Stimulated activated naive CD8-positive, alpha-beta T cell treated with anti-CD3 and anti-CD28 coated beads, Interleukin-15, amount 100 ng/mL, for 72 hours (primary cell): ENCODE measurements at regions not wholly inside any gene's neighbourhood (a gene's known extent, or its start where the extent isn't known, plus 50 kb on each side); places are given as distances from the start of the nearest gene placed in this dataset.

Experiments used
- ATAC-seq: fragments of 150-1000 bp; cut with Tn5 transposase; 2 replicates; pipeline ENCODE4 v1.10.0; 2021; ENCODE audit warnings: mild to moderate bottlenecking, moderate library complexity
- DNase-seq, 2 donors: peaks; one replicate each; pipeline ENCODE4 v3.0.0; 2021 to 2022
- H3K27ac Mint-ChIP-seq, 2 donors: one replicate each; pipeline ENCODE4 v1.8.0; 2022; ENCODE audit warnings: mild to moderate bottlenecking in 2 of 2, mixed read lengths in 2 of 2, moderate library complexity in 2 of 2
- H3K27me3 Mint-ChIP-seq: one replicate; pipeline ENCODE4 v1.8.0; 2022; ENCODE audit warnings: mixed read lengths
- H3K4me1 Mint-ChIP-seq: one replicate; pipeline ENCODE4 v1.8.0; 2022; ENCODE audit warnings: mild to moderate bottlenecking, mixed read lengths
- H3K4me3 Mint-ChIP-seq, 2 donors: one replicate each; pipeline ENCODE4 v1.8.0; 2022; ENCODE audit warnings: mild to moderate bottlenecking in 2 of 2, mixed read lengths in 2 of 2, moderate library complexity in 1 of 2
- H3K9me3 Mint-ChIP-seq, 2 donors: one replicate each; pipeline ENCODE4 v1.8.0; 2022; ENCODE audit warnings: mixed read lengths in 2 of 2

DNA sequence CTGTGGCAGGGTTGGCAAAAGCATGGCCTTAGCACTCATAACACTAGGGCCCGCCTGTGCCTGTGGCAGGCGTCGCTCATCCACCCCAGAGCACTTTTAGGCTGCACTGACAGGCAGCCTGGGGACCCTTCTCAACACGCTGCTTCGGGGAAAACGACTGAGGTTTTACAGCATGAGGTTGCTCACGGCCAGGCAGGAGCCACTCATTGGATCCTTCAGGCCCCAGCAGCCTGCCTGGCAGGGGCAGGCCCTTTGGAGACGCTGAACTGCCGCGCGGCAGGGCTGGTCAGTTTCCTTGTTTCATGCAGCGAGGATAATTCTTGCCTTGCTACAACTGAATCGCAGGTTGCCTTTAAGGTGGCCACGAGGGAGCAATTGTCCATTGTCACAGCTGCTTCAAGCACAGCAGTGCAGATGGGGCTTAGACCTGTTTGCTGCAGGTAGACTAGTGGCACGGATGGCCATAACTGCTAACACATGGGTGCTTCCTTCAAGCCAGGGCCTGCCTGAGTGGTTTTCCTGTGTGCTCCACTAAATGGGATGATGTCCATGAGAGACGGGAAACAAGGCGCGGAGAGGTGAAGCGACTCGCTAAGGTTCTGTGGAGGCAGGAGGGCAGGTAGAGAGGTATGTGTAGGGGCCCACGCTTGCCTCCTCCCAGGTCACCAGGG is 49.9 kb upstream of the HS6ST1 start:
- peaks cover 18% of the 10 kb centered on the region for H3K4me1 Mint-ChIP-seq
- H3K27me3 Mint-ChIP-seq = peaks cover 66% of the 10 kb centered on the region
- DNase-seq (no peak), ATAC-seq (no peak)
- no peak overlapping the region for H3K4me3 Mint-ChIP-seq
- H3K9me3 Mint-ChIP-seq = no peaks in the 10 kb centered on the region
- H3K27ac Mint-ChIP-seq = no peak overlapping the region

DNA sequence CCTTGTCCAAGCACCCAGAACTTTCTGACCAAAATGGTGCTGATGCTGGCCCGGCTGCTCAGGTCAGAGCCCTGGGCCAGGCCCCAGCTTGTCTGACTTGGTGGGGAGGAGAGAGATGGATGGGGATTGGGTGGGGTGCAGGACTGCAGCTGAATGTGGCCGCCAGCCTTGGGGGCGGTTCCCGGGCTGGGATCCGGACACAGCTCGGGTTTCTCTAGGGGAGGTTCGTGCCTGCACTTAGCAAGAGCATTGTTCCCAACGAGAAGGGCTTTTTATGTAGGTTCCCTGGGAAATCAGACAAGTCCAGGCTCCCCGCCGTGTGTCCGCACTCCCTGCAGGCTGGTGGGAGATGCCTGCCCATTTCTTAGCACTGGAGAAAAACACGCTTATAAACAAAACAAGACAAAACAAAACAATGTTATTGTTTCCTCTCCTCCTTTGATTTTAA is 50.5 kb upstream of the HS6ST1 start:
- peaks cover 72% of the 10 kb centered on the region for H3K27me3 Mint-ChIP-seq
- H3K9me3 Mint-ChIP-seq = no peaks in the 10 kb centered on the region
- no peak overlapping the region for H3K27ac Mint-ChIP-seq
- no peak for DNase-seq
- peaks cover 23% of the 10 kb centered on the region for H3K4me1 Mint-ChIP-seq
- no peak overlapping the region for H3K4me3 Mint-ChIP-seq
- ATAC-seq = no peak

DNA sequence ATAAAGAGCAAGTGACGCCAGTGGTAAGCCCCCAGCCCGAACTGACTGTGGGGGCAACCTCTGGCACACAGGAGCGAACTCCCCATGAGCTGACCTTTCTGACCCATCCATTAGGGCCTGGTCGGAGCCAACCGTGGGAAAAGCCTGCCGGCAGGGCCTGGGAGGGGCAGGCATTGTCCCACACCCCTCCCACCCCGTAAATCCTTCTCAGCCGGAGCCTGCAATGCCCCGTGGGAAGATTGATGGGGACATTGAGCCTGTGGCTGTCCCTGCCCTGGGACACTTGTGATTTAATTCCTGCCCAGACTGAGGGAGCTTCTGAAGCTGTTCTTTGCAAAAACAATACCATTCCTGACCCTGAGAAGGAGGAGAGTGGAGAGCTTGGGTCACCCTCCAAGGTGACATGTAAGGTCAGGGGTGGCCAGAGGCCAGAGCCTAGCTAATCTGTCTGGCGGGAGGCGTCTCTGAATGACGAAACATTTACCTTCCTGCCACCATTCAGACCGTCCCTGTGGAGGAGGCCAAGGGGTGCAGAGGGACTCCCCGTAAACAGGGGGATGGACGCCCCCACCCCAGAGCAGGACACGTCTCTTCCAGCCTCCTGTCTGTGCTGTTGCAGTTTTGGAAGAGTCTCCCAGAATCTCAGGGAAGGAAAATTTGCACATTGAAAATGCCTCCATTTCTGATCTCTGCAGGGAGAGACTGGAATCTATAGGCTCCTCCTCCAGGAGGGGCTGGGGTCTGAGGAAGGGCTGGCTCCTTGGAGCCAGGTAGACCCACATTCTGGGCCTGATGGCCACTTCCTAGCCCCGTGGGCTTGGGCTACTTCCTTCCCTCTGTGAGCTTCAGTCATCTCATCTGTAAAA is 51.2 kb upstream of the HS6ST1 start:
- DNase-seq (no peak), ATAC-seq (no peak)
- peaks cover 71% of the 10 kb centered on the region for H3K27me3 Mint-ChIP-seq
- H3K4me3 Mint-ChIP-seq = no peak overlapping the region
- H3K27ac Mint-ChIP-seq = no peak overlapping the region
- no peaks in the 10 kb centered on the region for H3K9me3 Mint-ChIP-seq
- peaks cover 23% of the 10 kb centered on the region for H3K4me1 Mint-ChIP-seq

DNA sequence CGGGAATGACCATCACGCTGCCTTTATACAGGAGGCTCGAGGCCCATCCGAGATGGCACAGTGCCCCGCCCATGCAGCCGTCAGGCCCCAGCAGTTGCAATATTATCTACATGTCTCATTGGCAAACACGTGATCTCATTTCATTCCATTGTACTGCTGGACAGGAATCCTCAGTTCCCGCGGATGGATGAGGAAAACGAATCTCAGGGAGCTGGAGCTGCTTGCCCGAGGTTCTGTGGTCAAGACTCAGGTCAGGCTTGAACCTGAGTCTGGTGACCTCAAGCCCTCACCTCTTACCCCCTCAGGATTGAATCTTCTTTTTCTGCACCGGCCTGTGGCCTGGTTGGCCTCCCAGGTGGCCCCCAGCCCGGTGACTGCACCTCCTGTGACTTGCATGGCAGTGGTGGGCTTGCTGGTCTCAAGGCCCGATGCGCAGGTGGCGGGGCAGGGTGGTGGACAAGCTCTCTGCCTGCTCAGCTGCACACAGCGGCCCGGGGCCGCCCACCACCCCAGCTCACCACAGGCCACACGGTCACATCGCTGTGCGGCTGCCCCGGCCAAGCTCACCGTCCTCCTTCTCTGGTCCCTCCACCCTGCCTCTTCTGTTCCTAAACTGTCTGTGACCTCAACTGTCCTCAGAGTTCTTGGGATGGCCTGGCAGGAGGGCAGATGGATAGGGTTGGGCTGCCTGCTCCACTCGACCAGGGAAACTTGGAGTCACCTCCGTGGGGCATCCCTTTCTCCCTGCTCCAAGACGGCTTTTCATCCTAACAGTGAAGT is 52.0 kb upstream of the HS6ST1 start:
- Mint-ChIP-seq H3K4me1 (peaks cover 23% of the 10 kb centered on the region), H3K27me3 (peaks cover 63% of the 10 kb centered on the region), H3K4me3 (no peak overlapping the region), H3K27ac (no peak overlapping the region), H3K9me3 (no peaks in the 10 kb centered on the region)
- DNase-seq = no peak
- ATAC-seq = no peak

GRCh38 chr2:128371248-128371630 is 52.6 kb upstream of the HS6ST1 start:
- Mint-ChIP-seq H3K9me3 (no peaks in the 10 kb centered on the region), H3K27ac (no peak overlapping the region), H3K4me3 (no peak overlapping the region), H3K4me1 (peaks cover 23% of the 10 kb centered on the region), H3K27me3 (peaks cover 61% of the 10 kb centered on the region)
- DNase-seq (no peak), ATAC-seq (no peak)

DNA sequence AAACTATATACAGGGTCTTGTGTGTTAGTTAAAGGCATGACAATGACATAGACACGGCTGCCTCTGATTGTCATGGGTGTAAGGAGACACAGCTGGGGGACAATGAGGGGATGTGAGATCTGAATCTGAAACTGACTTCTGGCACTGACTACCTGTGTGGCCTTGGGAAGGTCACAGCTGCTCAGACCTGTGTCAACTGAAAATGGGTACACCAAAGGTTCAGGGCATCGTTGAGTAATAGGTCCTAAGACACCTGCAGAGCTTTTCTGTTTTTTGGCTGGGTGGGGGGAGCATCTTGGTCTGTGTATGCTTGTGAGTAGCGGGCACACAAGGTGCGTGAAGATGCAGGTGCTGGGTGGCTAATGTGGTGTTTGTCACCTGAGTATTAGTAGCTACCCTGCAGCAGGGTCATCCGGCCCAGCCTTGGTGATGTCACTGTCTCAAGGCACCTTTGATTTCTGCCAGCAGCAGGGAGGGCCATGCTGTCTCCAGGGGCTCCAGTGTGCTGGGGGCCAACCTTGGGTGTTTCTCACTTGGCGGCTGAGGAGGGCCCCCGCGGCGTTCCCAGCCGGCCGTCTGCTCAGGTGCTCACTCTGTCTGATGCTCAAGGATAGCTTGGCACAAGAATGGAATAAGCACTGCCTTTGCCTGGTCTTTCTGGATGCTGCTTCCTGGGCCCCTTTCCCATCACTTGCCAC is 53.1 kb upstream of the HS6ST1 start:
- peaks cover 61% of the 10 kb centered on the region for H3K27me3 Mint-ChIP-seq
- DNase-seq (no peak), ATAC-seq (no peak)
- no peak overlapping the region for H3K27ac Mint-ChIP-seq
- peaks cover 23% of the 10 kb centered on the region for H3K4me1 Mint-ChIP-seq
- no peak overlapping the region for H3K4me3 Mint-ChIP-seq
- no peaks in the 10 kb centered on the region for H3K9me3 Mint-ChIP-seq

- ATAC-seq (peak; percentile 72), DNase-seq (peak; percentile 51 to 61)
- Mint-ChIP-seq H3K9me3 (no peaks in the 10 kb centered on the region), H3K4me1 (peaks cover 23% of the 10 kb centered on the region), H3K27me3 (peaks cover 69% of the 10 kb centered on the region), H3K27ac (peak overlapping the region in 1 of 2 donors; percentile 38), H3K4me3 (no peak overlapping the region)
Measured at GRCh38 chr2:128372621-128373341, 54.1 kb upstream of the HS6ST1 start.

DNA sequence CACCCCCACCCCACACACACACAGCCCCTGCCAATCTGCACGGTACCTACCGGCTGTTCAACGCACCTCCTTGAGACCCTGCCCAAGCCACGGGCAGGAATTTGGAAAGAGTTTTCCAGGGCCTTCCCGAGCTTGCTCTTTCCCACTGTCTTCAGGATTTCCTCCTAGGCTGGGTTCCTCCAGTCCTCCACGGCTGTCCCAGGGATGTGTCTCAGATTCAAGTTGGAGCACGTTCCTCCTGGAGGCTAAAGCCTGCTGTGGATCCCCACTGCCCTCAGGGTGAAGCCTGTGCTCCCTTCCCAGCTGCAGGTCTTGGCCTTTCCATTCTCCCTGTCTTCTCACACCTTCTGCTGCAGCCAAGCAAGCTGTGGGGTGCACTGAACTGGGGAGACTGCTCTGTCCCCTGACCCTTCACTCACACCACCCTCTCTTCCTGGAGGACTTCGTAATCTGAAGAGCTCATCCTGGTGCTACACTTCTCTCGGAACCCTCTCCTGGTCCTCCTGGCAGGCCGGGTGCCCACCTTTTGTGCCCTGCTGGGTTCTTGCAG is 54.9 kb upstream of the HS6ST1 start:
- H3K9me3 Mint-ChIP-seq = no peaks in the 10 kb centered on the region
- H3K27ac Mint-ChIP-seq = peak overlapping the region in 1 of 2 donors; percentile 83
- DNase-seq (no peak), ATAC-seq (no peak)
- no peak overlapping the region for H3K4me3 Mint-ChIP-seq
- H3K27me3 Mint-ChIP-seq = peaks cover 75% of the 10 kb centered on the region
- H3K4me1 Mint-ChIP-seq = peaks cover 23% of the 10 kb centered on the region

GRCh38 chr2:128374001-128374710 is 55.5 kb upstream of the HS6ST1 start:
- no peaks in the 10 kb centered on the region for H3K9me3 Mint-ChIP-seq
- no peak overlapping the region for H3K27ac Mint-ChIP-seq
- H3K4me1 Mint-ChIP-seq = peaks cover 23% of the 10 kb centered on the region
- DNase-seq (no peak), ATAC-seq (no peak)
- no peak overlapping the region for H3K4me3 Mint-ChIP-seq
- H3K27me3 Mint-ChIP-seq = peaks cover 73% of the 10 kb centered on the region

GRCh38 chr2:128374711-128375413 is 56.2 kb upstream of the HS6ST1 start:
- no peaks in the 10 kb centered on the region for H3K9me3 Mint-ChIP-seq
- peaks cover 23% of the 10 kb centered on the region for H3K4me1 Mint-ChIP-seq
- ATAC-seq = no peak
- H3K27ac Mint-ChIP-seq = no peak overlapping the region
- no peak overlapping the region for H3K4me3 Mint-ChIP-seq
- peaks cover 66% of the 10 kb centered on the region for H3K27me3 Mint-ChIP-seq
- peak in 1 of 2 donors; percentile 5 for DNase-seq

DNA sequence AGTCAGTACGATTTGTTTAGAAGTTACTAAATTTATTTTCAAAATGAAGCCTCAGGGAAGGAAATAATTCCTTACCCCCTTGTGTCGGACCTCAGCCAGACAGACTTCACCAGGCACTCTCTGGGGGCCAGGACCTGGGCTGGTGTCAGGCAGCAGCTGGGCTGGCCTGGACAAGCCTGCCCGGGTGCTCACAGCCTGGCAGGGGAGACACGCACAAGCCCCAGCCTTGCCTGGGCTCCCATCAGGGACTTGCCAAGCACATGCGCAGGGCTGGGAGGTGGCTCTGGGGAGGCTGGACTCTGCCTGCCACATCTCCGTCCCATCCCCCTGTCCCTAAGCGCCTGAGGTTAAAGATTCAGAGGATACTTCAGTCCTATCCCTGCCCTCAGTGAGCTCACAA is 56.8 kb upstream of the HS6ST1 start:
- Mint-ChIP-seq H3K4me1 (peaks cover 23% of the 10 kb centered on the region), H3K9me3 (no peaks in the 10 kb centered on the region), H3K27me3 (peaks cover 60% of the 10 kb centered on the region), H3K4me3 (no peak overlapping the region), H3K27ac (no peak overlapping the region)
- ATAC-seq (no peak), DNase-seq (peak in 1 of 2 donors; percentile 0)

- Mint-ChIP-seq H3K27ac (no peak overlapping the region), H3K27me3 (peaks cover 60% of the 10 kb centered on the region), H3K9me3 (no peaks in the 10 kb centered on the region), H3K4me1 (peaks cover 23% of the 10 kb centered on the region), H3K4me3 (no peak overlapping the region)
- ATAC-seq (no peak), DNase-seq (peak in 1 of 2 donors; percentile 5)
Measured at GRCh38 chr2:128376241-128377041, 57.8 kb upstream of the HS6ST1 start.
